Esophagus squamous epithelium (tissue), 5 donors: ENCODE measurements at regions not wholly inside any gene's neighbourhood (a gene's known extent, or its start where the extent isn't known, plus 50 kb on each side); places are given as distances from the start of the nearest gene placed in this dataset.
"Not testable (repeated sequence)": the region's sequence is repeated elsewhere in the genome, so short reads cannot be mapped to it uniquely, and the experiment has no call there.

Experiments used
- DNase-seq: peaks from one replicate; lab custom pipeline; 2025; lab: John Stamatoyannopoulos, UW
- H3K27ac ChIP-seq, 4 donors: fragments of 200-600 bp; sonication (generic); one replicate each; pipeline ENCODE4 v1.5.1; 2016 to 2019; ENCODE audit warnings: mild to moderate bottlenecking in 1 of 4
- H3K27me3 ChIP-seq, 4 donors: fragments of 200-600 bp; sonication (generic); 1 replicate in 3 of 4; 2 replicates in 1 of 4; pipeline versions ENCODE4 v1.5.1 to v1.6.0; 2017 to 2021; ENCODE audit warnings: antibody characterized with exemption in 1 of 4
- H3K36me3 ChIP-seq, 3 donors: fragments of 200-600 bp; sonication (generic); one replicate each; pipeline ENCODE4 v1.5.1; 2016 to 2019
- H3K4me1 ChIP-seq, 3 donors: fragments of 200-600 bp; sonication (generic); one replicate each; pipeline ENCODE4 v1.5.1; 2017 to 2019
- H3K4me3 ChIP-seq, 4 donors: fragments of 200-600 bp; sonication (generic); 1 replicate in 3 of 4; 2 replicates in 1 of 4; pipeline ENCODE4 v1.5.1; 2016 to 2019; ENCODE audit warnings: mild to moderate bottlenecking in 2 of 4, moderate library complexity in 1 of 4
- H3K9me3 ChIP-seq, 3 donors: fragments of 200-600 bp; sonication (generic); one replicate each; pipeline ENCODE4 v1.5.1; 2016 to 2019
- POLR2A ChIP-seq, 4 donors: fragments of 450-650 bp; IDR thresholded peaks; one replicate each; pipeline ENCODE4 v1.6.1; 2017; ENCODE audit warnings: antibody characterized with exemption in 4 of 4, mild to moderate bottlenecking in 4 of 4, moderate library complexity in 3 of 4
- WGBS, 2 donors: methylation state at CpG; one replicate each; pipeline ENCODE4 v1.1.5; 2018; 5-methylcytosine and 5-hydroxymethylcytosine counted together
- intact Hi-C: fragments of 100-400 bp; cut with DNase I; formaldehyde crosslinking; loops from one replicate; pipeline ENCODE4 v1.15.0; 2022
- TF ChIP-seq, protein P1 (sequence below), 6 experiments: fragments of 450-650 bp in 4 of 6; fragments of 200-600 bp in 2 of 6; sonication (generic) in 2 of 6; IDR thresholded peaks; one replicate each; pipeline ENCODE4 v1.5.1; 2016 to 2019; ENCODE audit warnings: antibody characterized with exemption in 6 of 6, mild to moderate bottlenecking in 4 of 6, moderate library complexity in 4 of 6
- donor health status: DM: yes; HTN: yes; CAD: no.

DNA sequence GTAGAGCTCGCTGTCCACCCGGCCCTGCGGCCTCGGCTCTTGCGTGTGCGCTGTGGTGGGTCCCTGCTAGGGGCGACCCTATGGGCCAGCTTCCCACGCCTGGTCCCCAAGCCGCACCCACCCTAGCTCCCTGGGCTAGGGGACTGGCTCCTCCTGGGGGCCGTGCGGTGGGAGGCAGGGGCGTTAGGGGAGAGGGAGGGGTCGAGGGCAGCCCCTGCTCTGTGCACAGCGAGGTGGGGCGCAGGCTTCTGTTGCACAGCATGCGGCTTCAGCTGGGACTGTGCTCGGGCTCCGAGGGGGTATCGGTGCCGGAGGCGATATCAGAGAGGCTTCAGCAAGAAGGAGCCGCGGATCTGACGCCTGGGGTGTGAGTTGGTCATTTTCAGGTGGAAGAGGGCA is 86.1 kb downstream of the ALG10 start:
- WGBS, 2 donors = 55 to 73% methylated on average over 3 to 9 of the region's 24 CpGs
- intact Hi-C loops = no loop called here
- Histone ChIP-seq H3K4me3 (no peak overlapping the region), H3K36me3 (no peaks in the 10 kb centered on the region), H3K27ac (no peak overlapping the region), H3K9me3 (no peaks in the 10 kb centered on the region), H3K27me3 (peaks cover 0 to 41% (median 0%) of the 10 kb centered on the region in 4 donors), H3K4me1 (no peaks in the 10 kb centered on the region)
- no peak for DNase-seq
- no peak for TF ChIP-seq POLR2A (IDR thresholded peaks at IDR 0.05)
- TF ChIP-seq, protein P1, sequence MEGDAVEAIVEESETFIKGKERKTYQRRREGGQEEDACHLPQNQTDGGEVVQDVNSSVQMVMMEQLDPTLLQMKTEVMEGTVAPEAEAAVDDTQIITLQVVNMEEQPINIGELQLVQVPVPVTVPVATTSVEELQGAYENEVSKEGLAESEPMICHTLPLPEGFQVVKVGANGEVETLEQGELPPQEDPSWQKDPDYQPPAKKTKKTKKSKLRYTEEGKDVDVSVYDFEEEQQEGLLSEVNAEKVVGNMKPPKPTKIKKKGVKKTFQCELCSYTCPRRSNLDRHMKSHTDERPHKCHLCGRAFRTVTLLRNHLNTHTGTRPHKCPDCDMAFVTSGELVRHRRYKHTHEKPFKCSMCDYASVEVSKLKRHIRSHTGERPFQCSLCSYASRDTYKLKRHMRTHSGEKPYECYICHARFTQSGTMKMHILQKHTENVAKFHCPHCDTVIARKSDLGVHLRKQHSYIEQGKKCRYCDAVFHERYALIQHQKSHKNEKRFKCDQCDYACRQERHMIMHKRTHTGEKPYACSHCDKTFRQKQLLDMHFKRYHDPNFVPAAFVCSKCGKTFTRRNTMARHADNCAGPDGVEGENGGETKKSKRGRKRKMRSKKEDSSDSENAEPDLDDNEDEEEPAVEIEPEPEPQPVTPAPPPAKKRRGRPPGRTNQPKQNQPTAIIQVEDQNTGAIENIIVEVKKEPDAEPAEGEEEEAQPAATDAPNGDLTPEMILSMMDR (IDR thresholded peaks at IDR 0.05) = no peak

DNA sequence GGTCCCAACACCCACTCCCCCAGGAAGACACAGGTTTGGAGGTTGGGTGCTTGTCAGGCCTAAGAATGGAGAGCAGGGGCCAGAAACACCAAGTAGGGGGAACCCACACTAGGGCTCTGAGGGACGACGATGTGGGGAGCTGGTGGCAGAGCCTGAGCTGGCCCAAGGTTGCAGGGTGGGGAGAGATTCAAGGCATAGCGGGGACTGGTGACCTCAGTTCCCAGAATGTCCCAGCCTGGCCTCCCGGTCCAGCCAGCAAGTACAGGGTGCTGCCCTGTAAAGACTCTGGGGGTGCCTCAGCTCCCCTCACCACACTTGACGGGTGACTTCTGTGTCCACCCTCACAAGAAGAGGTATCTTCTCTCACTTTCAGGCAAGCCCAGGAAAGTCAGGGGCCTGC is 86.7 kb downstream of the ALG10 start:
- Histone ChIP-seq H3K36me3 (no peaks in the 10 kb centered on the region), H3K4me1 (no peaks in the 10 kb centered on the region), H3K27me3 (peaks cover 0 to 41% (median 0%) of the 10 kb centered on the region in 4 donors), H3K9me3 (no peaks in the 10 kb centered on the region), H3K4me3 (no peak overlapping the region), H3K27ac (no peak overlapping the region)
- no peak for DNase-seq
- 88% methylated on average over 4 of the region's 5 CpGs; no CpG with 5 or more reads in 1 of the 2 donors for WGBS, 2 donors
- intact Hi-C loops = no loop called here
- TF ChIP-seq POLR2A (IDR thresholded peaks at IDR 0.05) = no peak
- TF ChIP-seq, protein P1 (IDR thresholded peaks at IDR 0.05) = no peak

DNA sequence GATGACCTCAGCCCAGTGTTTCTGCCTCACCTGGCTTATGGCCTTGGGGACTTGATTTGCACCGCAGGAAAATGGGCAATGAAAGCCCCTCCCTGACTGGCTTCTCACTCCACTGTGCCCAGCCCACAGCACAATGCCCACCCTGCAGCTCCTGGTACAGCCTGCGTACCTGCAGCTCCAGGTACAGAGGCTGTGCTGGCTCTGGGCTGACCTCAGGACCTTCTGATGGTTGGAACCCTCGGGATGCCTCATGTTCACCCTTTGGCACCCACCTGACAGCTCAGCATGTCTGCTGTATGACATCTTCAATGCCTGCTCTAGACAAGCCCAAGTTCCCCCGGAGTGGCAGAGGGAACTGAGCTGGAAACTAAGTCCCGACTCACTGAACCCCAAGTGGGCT is 87.1 kb downstream of the ALG10 start:
- Histone ChIP-seq H3K36me3 (no peaks in the 10 kb centered on the region), H3K9me3 (no peaks in the 10 kb centered on the region), H3K4me1 (no peaks in the 10 kb centered on the region), H3K27ac (no peak overlapping the region), H3K27me3 (peaks cover 0 to 41% (median 0%) of the 10 kb centered on the region in 4 donors), H3K4me3 (no peak overlapping the region)
- WGBS, 2 donors = 89% methylated on average over 3 of the region's 5 CpGs; no CpG with 5 or more reads in 1 of the 2 donors
- DNase-seq = no peak
- TF ChIP-seq, protein P1 (IDR thresholded peaks at IDR 0.05) = no peak
- no peak for TF ChIP-seq POLR2A (IDR thresholded peaks at IDR 0.05)
- intact Hi-C loops = no loop called here

DNA sequence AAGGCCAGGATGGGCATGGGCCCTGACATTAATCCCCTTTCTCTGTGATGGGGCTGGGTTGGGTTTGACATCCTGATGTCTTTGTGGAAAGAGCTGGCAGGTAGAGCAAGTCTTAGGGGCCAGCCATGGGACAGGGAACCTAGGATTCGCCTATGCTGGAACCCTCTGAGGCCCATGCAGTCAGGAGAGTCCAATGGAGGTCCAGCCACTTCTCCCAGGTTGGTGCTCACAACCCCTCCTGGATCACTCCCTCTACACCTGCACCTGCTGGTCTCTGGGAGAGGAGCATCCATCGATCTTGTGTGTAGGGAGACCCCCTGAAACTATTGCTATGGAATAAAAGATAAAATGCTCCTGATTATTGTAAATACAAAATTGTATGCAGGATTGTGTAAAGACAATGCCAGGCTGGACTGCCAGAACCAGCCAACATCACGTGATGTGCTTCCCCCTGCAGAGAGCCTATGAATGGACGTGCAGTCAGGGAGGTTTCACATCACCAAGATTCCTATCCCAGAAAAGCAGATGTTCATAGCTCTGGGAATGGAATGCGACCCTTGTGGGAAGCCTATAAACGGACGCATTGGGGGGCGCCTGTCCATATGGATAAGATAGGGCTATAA is 87.7 kb downstream of the ALG10 start:
- H3K36me3 ChIP-seq, H3K27ac ChIP-seq, H3K9me3 ChIP-seq, DNase-seq, H3K4me1 ChIP-seq, intact Hi-C loops, H3K4me3 ChIP-seq: not testable (repeated sequence)
- peaks cover 0 to 41% (median 0%) of the 10 kb centered on the region in 4 donors for H3K27me3 ChIP-seq
- WGBS, 2 donors = 69 to 72% methylated on average over 7 of the region's 8 CpGs

DNA sequence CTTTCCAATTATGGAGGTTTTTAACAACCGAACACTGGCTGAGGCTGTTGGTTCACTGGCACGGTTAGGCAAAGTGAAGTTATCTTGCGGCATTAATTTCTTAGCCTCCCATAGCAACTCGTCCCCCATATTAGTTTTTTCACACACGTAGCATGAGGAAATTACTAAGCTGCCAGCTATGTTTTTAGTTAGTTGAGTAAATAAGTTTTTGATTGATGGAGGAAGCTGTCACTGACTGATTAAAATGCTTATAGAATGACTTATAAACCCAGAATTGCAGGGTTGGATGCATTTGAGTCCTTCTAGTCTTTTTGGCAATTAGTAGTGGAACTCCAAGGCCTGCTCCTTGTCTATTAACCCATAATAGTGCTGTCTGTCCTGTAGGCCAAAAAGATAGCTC is 97.1 kb downstream of the ALG10 start:
- intact Hi-C loops = no loop called here
- H3K4me3 ChIP-seq = no peak overlapping the region
- WGBS, 2 donors = 74 to 79% methylated on average over 5 of the region's 5 CpGs

More for the DNA sequence above, 97.1 kb downstream of the ALG10 start:
- H3K27ac ChIP-seq = no peak overlapping the region
- no peaks in the 10 kb centered on the region for H3K4me1 ChIP-seq
- no peaks in the 10 kb centered on the region for H3K9me3 ChIP-seq
- no peaks in the 10 kb centered on the region for H3K27me3 ChIP-seq
- no peaks in the 10 kb centered on the region for H3K36me3 ChIP-seq
- TF ChIP-seq, protein P1 (IDR thresholded peaks at IDR 0.05) = no peak
- DNase-seq = no peak
